Liver (tissue), 3 donors: ENCODE measurements at regions not wholly inside any gene's neighbourhood (a gene's known extent, or its start where the extent isn't known, plus 50 kb on each side); places are given as distances from the start of the nearest gene placed in this dataset.

Experiments
- ATF3 ChIP-seq: IDR thresholded peaks from 2 replicates; pipeline ENCODE4 v1.6.1; 2016; ENCODE audit warnings: antibody characterized with exemption
- CTCF ChIP-seq: fragments of 150-350 bp; IDR thresholded peaks from 2 replicates; pipeline ENCODE4 v1.5.1; 2017; ENCODE audit warnings: improper control_type of control experiment, low read depth, low read length; ENCODE audit not compliant: missing input control
- JUND ChIP-seq, 2 donors: IDR thresholded peaks; 2 replicates each; pipeline ENCODE4 v1.6.1; 2016; ENCODE audit warnings: antibody characterized with exemption in 2 of 2
- RAD21 ChIP-seq, 2 donors: IDR thresholded peaks; 2 replicates each; pipeline ENCODE4 v1.6.1; 2016; ENCODE audit warnings: antibody characterized with exemption in 2 of 2, mild to moderate bottlenecking in 2 of 2
- SP1 ChIP-seq: IDR thresholded peaks from 2 replicates; pipeline ENCODE4 v1.6.1; 2018; ENCODE audit warnings: antibody characterized with exemption, mild to moderate bottlenecking
- TAF1 ChIP-seq: conservative IDR thresholded peaks from 2 replicates; pipeline ENCODE4 v1.6.1; 2016; ENCODE audit warnings: antibody characterized with exemption, mild to moderate bottlenecking
- TF ChIP-seq, protein P1 (sequence below): IDR thresholded peaks from 2 replicates; pipeline ENCODE4 v1.6.1; 2016; ENCODE audit warnings: antibody characterized with exemption
- donor health status: healthy.
- donor health status: healthy.

DNA sequence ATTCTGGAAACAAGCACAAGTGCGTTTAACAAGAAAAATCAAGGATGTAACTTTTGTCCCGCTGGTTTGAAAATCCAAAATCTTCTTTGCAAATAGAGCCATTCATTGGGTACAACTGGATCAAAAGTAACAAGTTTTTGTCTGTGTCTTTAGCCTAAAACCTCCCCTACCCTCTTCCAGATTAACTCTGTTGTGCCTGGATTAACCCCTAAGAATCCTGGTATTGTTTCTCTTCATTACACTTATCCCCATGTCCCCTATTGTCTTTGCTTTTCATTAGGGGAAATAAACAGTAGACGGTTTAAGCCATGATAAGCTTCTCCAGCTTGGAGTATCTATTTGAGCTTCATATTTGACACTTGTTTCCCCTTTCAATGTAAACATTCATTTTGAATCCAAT, 242.1 kb upstream of the ARGLU1 start:
- TF ChIP-seq CTCF (no peak), SP1 (no peak), TAF1 (no peak), JUND (IDR thresholded peaks at IDR 0.05) (no peak), ATF3 (no peak), RAD21 (IDR thresholded peaks at IDR 0.05) (no peak)
- TF ChIP-seq, protein P1, sequence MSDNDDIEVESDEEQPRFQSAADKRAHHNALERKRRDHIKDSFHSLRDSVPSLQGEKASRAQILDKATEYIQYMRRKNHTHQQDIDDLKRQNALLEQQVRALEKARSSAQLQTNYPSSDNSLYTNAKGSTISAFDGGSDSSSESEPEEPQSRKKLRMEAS = no peak
